GM12878 (cell line): ENCODE measurements at regions not wholly inside any gene's neighbourhood (a gene's known extent, or its start where the extent isn't known, plus 50 kb on each side); places are given as distances from the start of the nearest gene placed in this dataset.

ENCODE experiments used
- ATAC-seq: fragments of 200-7000 bp; cut with Tn5 transposase; 3 replicates; pipeline ENCODE4 v1.9.1; 2020; ENCODE audit warnings: mild to moderate bottlenecking, moderate library complexity
- BruUV-seq: library from RNA; stranded (reverse); fragments of 400-500 nt; replicated peaks from 2 replicates; lab custom pipeline; 2021; lab: Mats Ljungman, UMichigan
- CTCF ChIA-PET: fragments of 300-600 bp; sonication (Branson Sonifier 250); formaldehyde crosslinking; extraction: SDS; loops from one replicate; lab custom pipeline; 2021; ENCODE audit warnings: inconsistent platforms; lab: Yijun Ruan, JAX
- POLR2A ChIA-PET: fragments of 350-600 bp; formaldehyde crosslinking; extraction: SDS; loops from one replicate; lab custom pipeline; 2021; ENCODE audit warnings: inconsistent platforms; lab: Charles Lee
- RAD21 ChIA-PET: fragments of 300-600 bp; sonication (Branson Sonifier 250); formaldehyde crosslinking; loops from one replicate; lab custom pipeline; 2023; ENCODE audit warnings: antibody characterized with exemption; ENCODE audit not compliant: unreplicated experiment; lab: Charles Lee
- SMC1A ChIA-PET: fragments of 300-600 bp; sonication (Branson Sonifier 250); formaldehyde crosslinking; loops from one replicate; lab custom pipeline; 2023; ENCODE audit not compliant: unreplicated experiment, uncharacterized antibody; lab: Charles Lee
- DNase-seq: peaks from one replicate; pipeline ENCODE4 v3.0.0-alpha.2; 2011; ENCODE audit warnings: low read depth, low spot score
- FAIRE-seq: peaks from 3 replicates; lab custom pipeline; 2011; peaks lifted over from hg19 to GRCh38; lab: Jason Lieb, UNC
- H2AFZ ChIP-seq: 2 replicates; pipeline ENCODE4 v1.6.0; 2011; ENCODE audit warnings: low read depth, low read length, control low read depth; ENCODE audit not compliant: control insufficient read depth
- H3K27ac ChIP-seq: 2 replicates; pipeline ENCODE4 v1.5.1; 2011; ENCODE audit warnings: control low read depth; ENCODE audit not compliant: control insufficient read depth, insufficient read depth
- H3K27me3 ChIP-seq, 2 experiments: replicated peaks in 1 of 2; 2 replicates each; pipeline versions ENCODE4 v1.6.0 to v1.6.1; 2011; ENCODE audit warnings: low read length in 1 of 2; ENCODE audit not compliant: control insufficient read depth in 2 of 2, insufficient read depth in 2 of 2
- H3K36me3 ChIP-seq, 2 experiments: 2 replicates each; pipeline ENCODE4 v1.5.1; 2011; ENCODE audit warnings: low read length in 1 of 2; ENCODE audit not compliant: control insufficient read depth in 2 of 2, insufficient read depth in 2 of 2
- H3K4me1 ChIP-seq: 2 replicates; pipeline ENCODE4 v1.6.1; 2011; ENCODE audit warnings: mild to moderate bottlenecking, low read length, moderate library complexity, mixed read lengths; ENCODE audit not compliant: control insufficient read depth, insufficient read depth
- H3K4me2 ChIP-seq: 2 replicates; pipeline ENCODE4 v1.6.0; 2011; ENCODE audit warnings: control low read depth; ENCODE audit not compliant: control insufficient read depth, insufficient read depth
- H3K4me3 ChIP-seq: fragments of 200-600 bp; sonication (generic); 2 replicates; pipeline ENCODE4 v1.5.1; 2016
- H3K79me2 ChIP-seq: 2 replicates; pipeline ENCODE4 v1.6.0; 2011; ENCODE audit warnings: low read length; ENCODE audit not compliant: control insufficient read depth, insufficient read depth
- H3K9ac ChIP-seq: 2 replicates; pipeline ENCODE4 v1.8.0; 2011; ENCODE audit warnings: low read length, control low read depth, mixed read lengths; ENCODE audit not compliant: control insufficient read depth, insufficient read depth
- H3K9me3 ChIP-seq: replicated peaks from 3 replicates; pipeline ENCODE4 v1.5.1; 2011; ENCODE audit warnings: mild to moderate bottlenecking, low read length; ENCODE audit not compliant: control insufficient read depth, insufficient read depth
- H4K20me1 ChIP-seq: 2 replicates; pipeline ENCODE4 v1.6.0; 2011; ENCODE audit not compliant: control insufficient read depth, insufficient read depth
- HDAC2 ChIP-seq: fragments of 200-600 bp; sonication (generic); IDR thresholded peaks from 2 replicates; pipeline ENCODE4 v1.6.1; 2017
- KAT2A ChIP-seq: conservative IDR thresholded peaks from 2 replicates; pipeline ENCODE4 v1.6.1; 2011; ENCODE audit warnings: low read depth, low read length; ENCODE audit not compliant: control insufficient read depth
- MLLT1 ChIP-seq: fragments of 450-650 bp; IDR thresholded peaks from 2 replicates; pipeline ENCODE4 v1.6.1; 2016; ENCODE audit warnings: mild to moderate bottlenecking
- MYB ChIP-seq: fragments of 150-350 bp; IDR thresholded peaks from 2 replicates; pipeline ENCODE4 v1.6.1; 2014; ENCODE audit warnings: mild to moderate bottlenecking, low read depth, low read length, borderline replicate concordance
- NFIC ChIP-seq: IDR thresholded peaks from 2 replicates; pipeline ENCODE4 v1.6.1; 2012; ENCODE audit warnings: low read depth, mild to moderate bottlenecking, inconsistent platforms, low read length, moderate library complexity
- NKRF ChIP-seq: fragments of 450-650 bp; conservative IDR thresholded peaks from 2 replicates; pipeline ENCODE4 v1.6.1; 2017; ENCODE audit warnings: mild to moderate bottlenecking, moderate library complexity
- PAX5 ChIP-seq: IDR thresholded peaks from 2 replicates; pipeline ENCODE4 v1.6.1; 2011; ENCODE audit warnings: low read depth, low read length, borderline replicate concordance
- REST ChIP-seq: IDR thresholded peaks from 2 replicates; pipeline ENCODE4 v1.6.1; 2012; ENCODE audit warnings: mild to moderate bottlenecking, low read depth, low read length
- SREBF2 ChIP-seq: IDR thresholded peaks from 2 replicates; pipeline ENCODE4 v1.6.1; 2012; ENCODE audit warnings: mild to moderate bottlenecking, low read length
- TAF1 ChIP-seq: IDR thresholded peaks from 2 replicates; pipeline ENCODE4 v1.6.1; 2011; ENCODE audit warnings: mild to moderate bottlenecking, low read depth, low read length, borderline replicate concordance
- TBL1XR1 ChIP-seq: IDR thresholded peaks from 2 replicates; pipeline ENCODE4 v1.6.1; 2012; ENCODE audit warnings: low read depth, low read length, improper control_type of control experiment
- ZBTB40 ChIP-seq: fragments of 450-650 bp; IDR thresholded peaks from 2 replicates; pipeline ENCODE4 v1.6.1; 2016; ENCODE audit warnings: mild to moderate bottlenecking, moderate library complexity, borderline replicate concordance
- WGBS: methylation state at CpG from one replicate; pipeline ENCODE4 v1.1.6; 2016; ENCODE audit warnings: low lambda C conversion rate; ENCODE audit not compliant: insufficient replicate concordance, insufficient coverage; ENCODE audit errors: missing lambda C conversion rate; 5-methylcytosine and 5-hydroxymethylcytosine counted together
- in situ Hi-C: fragments of 300-500 bp; cut with MboI; formaldehyde crosslinking; loops from 9 replicates; pipeline ENCODE4 v1.14.3; 2018; ENCODE audit warnings: mixed read lengths
- intact Hi-C: fragments of 100-400 bp; cut with micrococcal nuclease; formaldehyde crosslinking; loops from one replicate; pipeline ENCODE4 v1.14.2; 2022; ENCODE audit not compliant: unreplicated experiment

- BruUV-seq, result no TSS peak
- Histone ChIP-seq H3K9me3 (no peaks in the 10 kb centered on the region), H2AFZ (no peak overlapping the region), H3K79me2 (no peaks in the 10 kb centered on the region), H3K36me3 (no peaks in the 10 kb centered on the region), H3K27me3 (no peaks in the 10 kb centered on the region), H4K20me1 (no peaks in the 10 kb centered on the region), H3K27ac (no peak overlapping the region), H3K4me2 (no peak overlapping the region), H3K4me1 (no peaks in the 10 kb centered on the region), H3K4me3 (no peak overlapping the region), H3K9ac (no peak overlapping the region)
- WGBS, result 0% methylated on average over 6 of the region's 6 CpGs
- intact Hi-C loops (no loop called here), in situ Hi-C loops (no loop called here)
- ATAC-seq (no peak), FAIRE-seq (no peak), DNase-seq (no peak)
- RAD21 ChIA-PET, result no interaction called here
- POLR2A ChIA-PET, result no interaction called here
- SMC1A ChIA-PET, result interaction anchor here (0.6 to 1.5 kb wide), 2 partner anchors 21 to 56 kb away, joined by 3 read pairs; no protein-coding TSS in a partner anchor
- CTCF ChIA-PET, result interaction anchor here (0.7 to 0.9 kb wide), 2 partner anchors 10 to 22 kb away, joined by 3 read pairs; no protein-coding TSS in a partner anchor
- TF ChIP-seq TAF1, result no peak
- no peak for TF ChIP-seq TBL1XR1
- TF ChIP-seq MYB, result no peak
- no peak for TF ChIP-seq MLLT1
- TF ChIP-seq PAX5, result no peak
- TF ChIP-seq KAT2A, result no peak
- TF ChIP-seq HDAC2, result no peak
- no peak for TF ChIP-seq NKRF
- TF ChIP-seq REST, result no peak
- no peak for TF ChIP-seq SREBF2
- TF ChIP-seq ZBTB40, result no peak
- TF ChIP-seq NFIC, result no peak
These were observed 242.5 kb upstream of the VCX3A start for GRCh38 chrX:6777238-6778002.
